ENCODE measurements at regions not wholly inside any gene's neighbourhood (a gene's known extent, or its start where the extent isn't known, plus 50 kb on each side); places are given as distances from the start of the nearest gene placed in this dataset.

GRCh38 chr2:157076526-157077161, 180.9 kb upstream of the GALNT5 start:
- no peak for DNase-seq

- no peak for DNase-seq
Observed at GRCh38 chr2:157077753-157078350, 179.7 kb upstream of the GALNT5 start.

GRCh38 chr2:157082950-157083349, 174.6 kb upstream of the GALNT5 start:
- DNase-seq: no peak

GRCh38 chr2:157085522-157085921, 172.0 kb upstream of the GALNT5 start:
- DNase-seq: no peak

GRCh38 chr2:157087373-157088002, 170.0 kb upstream of the GALNT5 start:
- DNase-seq: no peak

GRCh38 chr2:157093666-157094065, 163.8 kb upstream of the GALNT5 start:
- no peak for DNase-seq

GRCh38 chr2:157105372-157105771, 152.1 kb upstream of the GALNT5 start:
- DNase-seq: no peak

- DNase-seq: no peak
Observed at GRCh38 chr2:157106950-157107349, 150.6 kb upstream of the GALNT5 start.

GRCh38 chr2:157107460-157107859, 150.0 kb upstream of the GALNT5 start:
- DNase-seq: no peak

GRCh38 chr2:157107877-157108276, 149.6 kb upstream of the GALNT5 start:
- DNase-seq: peak; percentile 80

GRCh38 chr2:157122776-157123175, 134.7 kb upstream of the GALNT5 start:
- no peak for DNase-seq

- no peak for DNase-seq
Observed at GRCh38 chr2:157124731-157125130, 132.8 kb upstream of the GALNT5 start.

- no peak for DNase-seq
Observed at GRCh38 chr2:157125685-157126084, 131.8 kb upstream of the GALNT5 start.

GRCh38 chr2:157127249-157128012, 130.1 kb upstream of the GALNT5 start:
- DNase-seq: no peak

GRCh38 chr2:157143901-157144300, 113.6 kb upstream of the GALNT5 start:
- no peak for DNase-seq

GRCh38 chr2:157149270-157149669, 108.2 kb upstream of the GALNT5 start:
- DNase-seq: no peak

GRCh38 chr2:157150747-157151146, 106.8 kb upstream of the GALNT5 start:
- no peak for DNase-seq

GRCh38 chr2:157152362-157152761, 105.1 kb upstream of the GALNT5 start:
- no peak for DNase-seq

- no peak for DNase-seq
Observed at GRCh38 chr2:157155992-157156391, 101.5 kb upstream of the GALNT5 start.

GRCh38 chr2:157158111-157158510, 99.4 kb upstream of the GALNT5 start:
- no peak for DNase-seq

GRCh38 chr2:157159221-157159934, 98.1 kb upstream of the GALNT5 start:
- no peak for DNase-seq

- no peak for DNase-seq
Observed at GRCh38 chr2:157160111-157160510, 97.4 kb upstream of the GALNT5 start.

GRCh38 chr2:157164370-157164769, 93.1 kb upstream of the GALNT5 start:
- no peak for DNase-seq

All from SHP77 treated with DMSO at 0.1 percent for 48 hours (cell line).